GM18508 (cell line): ENCODE measurements at regions not wholly inside any gene's neighbourhood (a gene's known extent, or its start where the extent isn't known, plus 50 kb on each side); places are given as distances from the start of the nearest gene placed in this dataset.

Experiments
- ATAC-seq: cut with Tn5 transposase; IDR thresholded peaks from one replicate; pipeline ENCODE4 v1.9.1; 2021; ENCODE audit warnings: moderate number of reproducible peaks; ENCODE audit not compliant: insufficient read depth, unreplicated experiment

- no peak for ATAC-seq
Measured at GRCh38 chr17:15048933-15049794, 216.0 kb downstream of the PMP22 start.

GRCh38 chr17:15048381-15048780, 216.7 kb downstream of the PMP22 start:
- no peak for ATAC-seq

- no peak for ATAC-seq
Measured at GRCh38 chr17:15042311-15042710, 222.8 kb downstream of the PMP22 start.

- ATAC-seq: no peak
Measured at GRCh38 chr17:15039366-15039765, 225.8 kb downstream of the PMP22 start.

GRCh38 chr17:15038656-15039055, 226.5 kb downstream of the PMP22 start:
- no peak for ATAC-seq

GRCh38 chr17:15036238-15036637, 228.9 kb downstream of the PMP22 start:
- no peak for ATAC-seq

GRCh38 chr17:15031975-15032374, 233.2 kb downstream of the PMP22 start:
- no peak for ATAC-seq

GRCh38 chr17:15029469-15029868, 235.7 kb downstream of the PMP22 start:
- ATAC-seq: no peak

- no peak for ATAC-seq
Measured at GRCh38 chr17:15027853-15028252, 237.3 kb downstream of the PMP22 start.

- ATAC-seq: no peak
Measured at GRCh38 chr17:15026088-15026487, 239.0 kb downstream of the PMP22 start.

- no peak for ATAC-seq
Measured at GRCh38 chr17:15023589-15024336, 241.4 kb downstream of the PMP22 start.

GRCh38 chr17:15019158-15019557, 246.0 kb downstream of the PMP22 start:
- no peak for ATAC-seq

GRCh38 chr17:15012351-15012980, 252.7 kb downstream of the PMP22 start:
- no peak for ATAC-seq

- no peak for ATAC-seq
Measured at GRCh38 chr17:15009087-15009486, 256.0 kb downstream of the PMP22 start.

- ATAC-seq: no peak
Measured at GRCh38 chr17:15007147-15007553, 258.0 kb downstream of the PMP22 start.

GRCh38 chr17:15006421-15007128, 258.6 kb downstream of the PMP22 start:
- ATAC-seq: no peak

GRCh38 chr17:15000661-15001060, 264.5 kb downstream of the PMP22 start:
- ATAC-seq: no peak

GRCh38 chr17:14997290-14997689, 267.8 kb downstream of the PMP22 start:
- ATAC-seq: no peak

- no peak for ATAC-seq
Measured at GRCh38 chr17:14986127-14986526, 279.0 kb downstream of the PMP22 start.

GRCh38 chr17:14972844-14973243, 292.3 kb downstream of the PMP22 start:
- ATAC-seq: no peak
